ENCODE measurements at regions not wholly inside any gene's neighbourhood (a gene's known extent, or its start where the extent isn't known, plus 50 kb on each side); places are given as distances from the start of the nearest gene placed in this dataset.

DNA sequence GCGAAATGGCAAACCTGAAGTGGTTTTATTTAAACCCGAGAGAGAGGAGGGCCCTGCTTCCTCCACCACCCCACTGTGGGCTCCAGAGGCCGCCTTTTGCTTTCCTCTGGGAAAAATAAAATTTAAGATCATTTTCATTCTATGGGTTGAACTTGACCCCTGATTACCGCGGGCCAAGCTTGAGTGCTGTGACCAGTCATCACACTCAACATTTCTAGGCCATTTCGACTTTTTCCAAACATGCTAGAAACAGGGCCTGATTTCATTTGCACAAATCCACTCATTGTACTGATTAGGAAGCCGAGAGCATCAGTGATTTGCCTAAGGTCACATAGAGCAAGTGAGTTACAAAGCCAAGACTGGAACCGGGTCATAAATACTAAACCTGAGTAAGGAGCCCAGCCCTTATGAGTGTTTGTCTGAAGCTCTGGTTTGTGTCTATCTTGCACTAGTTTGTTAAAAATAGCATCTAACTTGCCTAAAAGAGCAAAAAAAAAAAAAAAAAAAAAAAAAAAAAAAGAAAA is 179.7 kb downstream of the DLL1 start:
- TF ChIP-seq, protein P1, sequence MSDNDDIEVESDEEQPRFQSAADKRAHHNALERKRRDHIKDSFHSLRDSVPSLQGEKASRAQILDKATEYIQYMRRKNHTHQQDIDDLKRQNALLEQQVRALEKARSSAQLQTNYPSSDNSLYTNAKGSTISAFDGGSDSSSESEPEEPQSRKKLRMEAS (IDR thresholded peaks at IDR 0.05; ENCODE audit: low read depth, low read length): no peak
- TF ChIP-seq POLR2A (IDR thresholded peaks at IDR 0.05; ENCODE audit: extremely low read depth, insufficient read length) (no peak), MYC (IDR thresholded peaks at IDR 0.05; ENCODE audit: low read depth, low read length) (no peak)
- TF ChIP-seq, protein P2, sequence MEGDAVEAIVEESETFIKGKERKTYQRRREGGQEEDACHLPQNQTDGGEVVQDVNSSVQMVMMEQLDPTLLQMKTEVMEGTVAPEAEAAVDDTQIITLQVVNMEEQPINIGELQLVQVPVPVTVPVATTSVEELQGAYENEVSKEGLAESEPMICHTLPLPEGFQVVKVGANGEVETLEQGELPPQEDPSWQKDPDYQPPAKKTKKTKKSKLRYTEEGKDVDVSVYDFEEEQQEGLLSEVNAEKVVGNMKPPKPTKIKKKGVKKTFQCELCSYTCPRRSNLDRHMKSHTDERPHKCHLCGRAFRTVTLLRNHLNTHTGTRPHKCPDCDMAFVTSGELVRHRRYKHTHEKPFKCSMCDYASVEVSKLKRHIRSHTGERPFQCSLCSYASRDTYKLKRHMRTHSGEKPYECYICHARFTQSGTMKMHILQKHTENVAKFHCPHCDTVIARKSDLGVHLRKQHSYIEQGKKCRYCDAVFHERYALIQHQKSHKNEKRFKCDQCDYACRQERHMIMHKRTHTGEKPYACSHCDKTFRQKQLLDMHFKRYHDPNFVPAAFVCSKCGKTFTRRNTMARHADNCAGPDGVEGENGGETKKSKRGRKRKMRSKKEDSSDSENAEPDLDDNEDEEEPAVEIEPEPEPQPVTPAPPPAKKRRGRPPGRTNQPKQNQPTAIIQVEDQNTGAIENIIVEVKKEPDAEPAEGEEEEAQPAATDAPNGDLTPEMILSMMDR (IDR thresholded peaks at IDR 0.05; ENCODE audit: low read depth, low read length): no peak
- no peak overlapping the region for H3K4me3 ChIP-seq (ENCODE audit: low read depth, low read length)
- DNase-seq (ENCODE audit: low read depth): no peak

DNA sequence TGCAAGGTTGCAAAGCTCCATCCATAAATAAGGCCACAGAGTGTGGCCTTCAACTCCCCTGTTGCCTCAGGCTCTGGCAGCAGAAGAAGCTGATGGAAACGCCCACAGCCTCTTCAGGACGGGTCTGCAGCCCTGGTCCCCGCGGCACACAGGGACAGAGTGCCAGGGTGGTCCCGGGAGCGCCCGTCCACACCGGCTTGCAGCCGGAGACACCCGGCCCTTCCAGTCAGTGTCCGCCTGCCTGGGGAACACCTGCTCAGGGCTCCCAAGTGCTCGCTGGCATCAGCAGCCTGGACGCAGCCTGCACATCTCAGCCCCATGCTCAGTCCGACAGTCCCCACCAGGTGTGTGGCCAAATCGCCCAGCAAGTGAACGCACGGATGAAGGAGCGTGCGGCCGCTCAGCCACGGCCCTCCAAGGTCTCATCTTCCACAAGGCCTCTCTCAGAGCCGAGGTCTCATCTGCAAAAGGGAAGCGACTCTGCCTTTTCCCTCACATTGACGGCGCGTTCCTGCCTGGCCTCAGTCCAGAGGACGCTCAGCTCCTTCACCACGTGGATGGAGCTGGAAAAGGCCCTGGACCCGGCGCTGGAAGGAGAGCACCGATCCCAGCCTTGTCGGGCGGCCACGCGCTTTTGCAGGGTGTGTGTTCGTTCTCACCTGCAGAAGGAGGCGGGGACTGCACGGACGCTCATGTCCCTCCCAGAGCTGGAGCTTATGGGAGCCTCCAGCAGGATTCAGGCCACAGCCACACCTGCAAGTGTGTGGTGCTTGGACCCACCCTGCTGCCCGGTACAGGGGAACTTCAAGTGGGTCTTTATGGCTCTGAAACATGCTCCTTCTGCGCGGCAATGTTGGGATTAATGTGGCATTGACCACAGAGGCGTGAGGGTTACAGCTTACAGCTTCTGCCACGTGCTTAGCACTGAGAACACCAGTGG is 180.4 kb downstream of the DLL1 start:
- no peak for DNase-seq (ENCODE audit: low read depth)
- no peak for TF ChIP-seq MYC (IDR thresholded peaks at IDR 0.05; ENCODE audit: low read depth, low read length)
- TF ChIP-seq POLR2A (IDR thresholded peaks at IDR 0.05; ENCODE audit: extremely low read depth, insufficient read length): no peak
- TF ChIP-seq, protein P2 (IDR thresholded peaks at IDR 0.05; ENCODE audit: low read depth, low read length): no peak
- TF ChIP-seq, protein P1 (IDR thresholded peaks at IDR 0.05; ENCODE audit: low read depth, low read length): no peak
- H3K4me3 ChIP-seq (ENCODE audit: low read depth, low read length): no peak overlapping the region

DNA sequence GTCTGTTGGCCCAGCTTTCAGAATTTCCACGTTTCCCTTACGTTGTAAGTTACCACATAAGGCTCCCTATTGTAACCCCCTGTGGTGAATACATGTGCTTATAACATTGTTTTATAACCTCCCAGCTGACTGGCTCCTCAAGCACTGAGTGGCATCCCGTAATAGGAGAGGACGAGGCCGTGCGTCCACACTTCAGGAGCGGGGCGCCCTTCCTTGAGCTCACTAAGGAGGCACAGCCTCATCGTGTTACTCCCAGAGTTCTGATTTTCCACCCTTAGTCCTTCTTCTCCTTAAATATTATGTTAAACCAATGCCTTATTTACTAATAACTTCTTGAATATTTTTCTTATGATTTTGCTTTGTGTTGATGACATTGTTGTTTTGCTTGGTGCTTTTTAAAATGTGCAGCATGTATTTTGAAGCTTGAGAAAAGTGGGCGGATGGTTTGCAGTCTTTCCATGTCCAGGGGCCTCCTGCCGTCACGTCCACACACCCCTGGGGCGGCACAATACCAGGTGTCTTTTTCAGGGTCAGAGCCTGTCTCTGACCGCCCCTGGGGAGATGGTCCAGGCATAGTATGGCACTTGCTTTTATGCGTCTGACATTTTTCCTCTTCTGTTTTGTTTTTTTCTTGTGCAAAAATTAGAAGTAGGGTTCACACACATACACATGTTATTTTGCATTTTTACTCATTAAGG is 181.8 kb downstream of the DLL1 start:
- no peak overlapping the region for H3K4me3 ChIP-seq (ENCODE audit: low read depth, low read length)
- TF ChIP-seq, protein P2 (IDR thresholded peaks at IDR 0.05; ENCODE audit: low read depth, low read length): no peak
- TF ChIP-seq POLR2A (IDR thresholded peaks at IDR 0.05; ENCODE audit: extremely low read depth, insufficient read length): no peak
- TF ChIP-seq, protein P1 (IDR thresholded peaks at IDR 0.05; ENCODE audit: low read depth, low read length): no peak
- TF ChIP-seq MYC (IDR thresholded peaks at IDR 0.05; ENCODE audit: low read depth, low read length): no peak
- no peak for DNase-seq (ENCODE audit: low read depth)

DNA sequence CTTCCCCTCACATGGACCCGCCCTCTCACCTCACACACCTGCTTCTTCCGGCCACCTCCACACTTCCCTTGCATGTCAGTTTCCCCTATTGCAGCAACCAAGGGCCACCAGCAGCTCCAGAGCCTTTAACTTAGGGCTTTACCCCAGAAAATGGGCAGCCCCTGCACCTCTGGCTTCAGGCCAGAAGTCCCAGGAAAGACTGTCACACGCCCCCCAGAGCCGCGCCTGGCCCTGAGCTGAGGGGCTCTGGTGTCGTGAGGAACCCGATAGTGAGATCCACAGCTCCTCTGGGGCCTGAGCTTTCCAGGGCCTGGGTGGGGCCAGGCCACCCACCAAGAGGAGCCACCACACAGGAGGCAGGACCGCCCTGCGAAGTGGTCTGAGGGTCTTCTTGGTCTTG is 182.4 kb downstream of the DLL1 start:
- no peak overlapping the region for H3K4me3 ChIP-seq (ENCODE audit: low read depth, low read length)
- no peak for DNase-seq (ENCODE audit: low read depth)
- TF ChIP-seq POLR2A (IDR thresholded peaks at IDR 0.05; ENCODE audit: extremely low read depth, insufficient read length) (no peak), MYC (IDR thresholded peaks at IDR 0.05; ENCODE audit: low read depth, low read length) (no peak)
- TF ChIP-seq, protein P1 (IDR thresholded peaks at IDR 0.05; ENCODE audit: low read depth, low read length): no peak
- TF ChIP-seq, protein P2 (IDR thresholded peaks at IDR 0.05; ENCODE audit: low read depth, low read length): no peak

DNA sequence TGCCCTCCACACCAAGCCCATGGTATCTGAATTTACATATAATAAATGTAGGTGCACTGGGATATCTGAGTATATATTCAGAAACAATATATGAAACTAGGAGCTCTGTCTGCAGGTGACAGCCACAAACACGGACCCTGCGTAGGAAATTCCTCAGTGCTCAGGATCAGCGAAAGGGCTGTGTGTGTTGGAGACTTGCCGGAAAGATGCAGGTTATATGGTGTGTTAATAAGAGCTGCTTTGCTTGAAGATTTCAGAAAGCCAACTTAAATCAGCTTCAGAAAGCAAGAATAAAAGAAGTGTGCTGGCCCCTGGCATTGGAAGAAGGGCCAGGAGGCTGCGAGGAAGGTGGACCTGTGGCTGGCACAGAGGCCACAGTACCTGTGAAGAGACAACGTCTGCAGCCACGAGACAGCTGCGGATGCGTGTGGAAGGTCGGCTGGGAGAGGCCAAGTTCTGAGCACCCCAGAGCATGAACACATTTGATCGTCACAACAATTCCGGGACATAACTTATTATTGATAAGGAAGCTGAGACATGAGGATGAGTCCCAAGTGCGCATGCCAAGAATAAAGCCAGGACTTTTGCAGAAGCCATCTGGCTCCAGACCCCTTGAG is 183.2 kb downstream of the DLL1 start:
- DNase-seq (ENCODE audit: low read depth): no peak
- no peak for TF ChIP-seq MYC (IDR thresholded peaks at IDR 0.05; ENCODE audit: low read depth, low read length)
- TF ChIP-seq, protein P2 (IDR thresholded peaks at IDR 0.05; ENCODE audit: low read depth, low read length): no peak
- TF ChIP-seq, protein P1 (IDR thresholded peaks at IDR 0.05; ENCODE audit: low read depth, low read length): no peak
- no peak for TF ChIP-seq POLR2A (IDR thresholded peaks at IDR 0.05; ENCODE audit: extremely low read depth, insufficient read length)
- H3K4me3 ChIP-seq (ENCODE audit: low read depth, low read length): no peak overlapping the region
